SH-SY5Y (cell line): ENCODE measurements at regions not wholly inside any gene's neighbourhood (a gene's known extent, or its start where the extent isn't known, plus 50 kb on each side); places are given as distances from the start of the nearest gene placed in this dataset.

Source experiments
- GATA2 ChIP-seq: IDR thresholded peaks from 2 replicates; pipeline ENCODE4 v1.6.1; 2011; ENCODE audit warnings: mild to moderate bottlenecking, low read depth, low read length
- GATA3 ChIP-seq: IDR thresholded peaks from 2 replicates; pipeline ENCODE4 v1.6.1; 2011; ENCODE audit warnings: low read depth, mild to moderate bottlenecking, low read length, moderate library complexity

DNA sequence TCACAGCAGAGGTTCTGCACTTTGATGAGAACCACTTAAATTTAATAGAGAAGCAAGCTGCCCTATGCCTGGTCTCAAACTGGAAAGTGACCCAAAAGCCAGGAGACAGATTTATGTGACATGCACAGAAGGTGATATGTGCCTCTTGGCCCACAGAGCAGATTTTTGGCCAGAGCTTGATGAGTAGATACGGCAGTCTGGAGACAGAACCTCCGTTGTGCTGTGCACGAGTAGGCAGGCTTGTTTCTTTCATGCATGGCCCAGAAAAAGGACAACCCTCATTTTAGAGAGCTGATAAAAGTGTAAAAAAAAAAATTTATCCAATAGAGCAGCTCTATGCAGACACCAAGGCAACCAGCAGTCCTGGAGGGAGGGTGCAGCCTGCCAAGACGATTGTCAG, 423.1 kb downstream of the CNTN6 start:
- TF ChIP-seq GATA2 (peak; percentile 96), GATA3 (peak; percentile 81)
